ENCODE measurements at regions not wholly inside any gene's neighbourhood (a gene's known extent, or its start where the extent isn't known, plus 50 kb on each side); places are given as distances from the start of the nearest gene placed in this dataset.

- no peak for TF ChIP-seq POLR2A (IDR thresholded peaks at IDR 0.05)
- TF ChIP-seq, protein P1, sequence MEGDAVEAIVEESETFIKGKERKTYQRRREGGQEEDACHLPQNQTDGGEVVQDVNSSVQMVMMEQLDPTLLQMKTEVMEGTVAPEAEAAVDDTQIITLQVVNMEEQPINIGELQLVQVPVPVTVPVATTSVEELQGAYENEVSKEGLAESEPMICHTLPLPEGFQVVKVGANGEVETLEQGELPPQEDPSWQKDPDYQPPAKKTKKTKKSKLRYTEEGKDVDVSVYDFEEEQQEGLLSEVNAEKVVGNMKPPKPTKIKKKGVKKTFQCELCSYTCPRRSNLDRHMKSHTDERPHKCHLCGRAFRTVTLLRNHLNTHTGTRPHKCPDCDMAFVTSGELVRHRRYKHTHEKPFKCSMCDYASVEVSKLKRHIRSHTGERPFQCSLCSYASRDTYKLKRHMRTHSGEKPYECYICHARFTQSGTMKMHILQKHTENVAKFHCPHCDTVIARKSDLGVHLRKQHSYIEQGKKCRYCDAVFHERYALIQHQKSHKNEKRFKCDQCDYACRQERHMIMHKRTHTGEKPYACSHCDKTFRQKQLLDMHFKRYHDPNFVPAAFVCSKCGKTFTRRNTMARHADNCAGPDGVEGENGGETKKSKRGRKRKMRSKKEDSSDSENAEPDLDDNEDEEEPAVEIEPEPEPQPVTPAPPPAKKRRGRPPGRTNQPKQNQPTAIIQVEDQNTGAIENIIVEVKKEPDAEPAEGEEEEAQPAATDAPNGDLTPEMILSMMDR (IDR thresholded peaks at IDR 0.05), result no peak
Observed at GRCh38 chr5:45162974-45163373, 354.2 kb downstream of the MRPS30 start.
